8988T (cell line): ENCODE measurements at regions not wholly inside any gene's neighbourhood (a gene's known extent, or its start where the extent isn't known, plus 50 kb on each side); places are given as distances from the start of the nearest gene placed in this dataset.
"Not testable (repeated sequence)": the region's sequence is repeated elsewhere in the genome, so short reads cannot be mapped to it uniquely, and the experiment has no call there.

Experiments
- DNase-seq: peaks from one replicate; pipeline ENCODE4 v3.0.0; 2011

GRCh38 chr11:98456308-98456680 lies 564.5 kb upstream of the CNTN5 start:
- DNase-seq = no peak

- no peak for DNase-seq
Measured at GRCh38 chr11:98495016-98495415, 525.7 kb upstream of the CNTN5 start.

GRCh38 chr11:98495601-98496000 lies 525.1 kb upstream of the CNTN5 start:
- no peak for DNase-seq

GRCh38 chr11:98507208-98507607 lies 513.5 kb upstream of the CNTN5 start:
- DNase-seq = no peak

GRCh38 chr11:98512938-98513337 lies 507.8 kb upstream of the CNTN5 start:
- no peak for DNase-seq

- no peak for DNase-seq
Measured at GRCh38 chr11:98531576-98531975, 489.2 kb upstream of the CNTN5 start.

GRCh38 chr11:98536023-98536422 lies 484.7 kb upstream of the CNTN5 start:
- DNase-seq = no peak

- not testable (repeated sequence) for DNase-seq
Measured at GRCh38 chr11:98538358-98538757, 482.4 kb upstream of the CNTN5 start.

- DNase-seq = no peak
Measured at GRCh38 chr11:98545544-98546175, 475.1 kb upstream of the CNTN5 start.

- DNase-seq = no peak
Measured at GRCh38 chr11:98549571-98549970, 471.2 kb upstream of the CNTN5 start.

GRCh38 chr11:98559961-98560360 lies 460.8 kb upstream of the CNTN5 start:
- DNase-seq = no peak

GRCh38 chr11:98561252-98561651 lies 459.5 kb upstream of the CNTN5 start:
- no peak for DNase-seq

- no peak for DNase-seq
Measured at GRCh38 chr11:98561877-98562395, 458.8 kb upstream of the CNTN5 start.

GRCh38 chr11:98564233-98564632 lies 456.5 kb upstream of the CNTN5 start:
- no peak for DNase-seq

- no peak for DNase-seq
Measured at GRCh38 chr11:98564881-98565280, 455.9 kb upstream of the CNTN5 start.

- no peak for DNase-seq
Measured at GRCh38 chr11:98565311-98565710, 455.4 kb upstream of the CNTN5 start.

GRCh38 chr11:98566978-98567377 lies 453.8 kb upstream of the CNTN5 start:
- DNase-seq = no peak

- DNase-seq = no peak
Measured at GRCh38 chr11:98568013-98568412, 452.7 kb upstream of the CNTN5 start.

- no peak for DNase-seq
Measured at GRCh38 chr11:98572941-98573340, 447.8 kb upstream of the CNTN5 start.

GRCh38 chr11:98587884-98588283 lies 432.9 kb upstream of the CNTN5 start:
- no peak for DNase-seq

- no peak for DNase-seq
Measured at GRCh38 chr11:98589967-98590366, 430.8 kb upstream of the CNTN5 start.

GRCh38 chr11:98600103-98600502 lies 420.6 kb upstream of the CNTN5 start:
- DNase-seq = no peak

GRCh38 chr11:98600786-98601773 lies 419.7 kb upstream of the CNTN5 start:
- DNase-seq = no peak

GRCh38 chr11:98616098-98616655 lies 404.6 kb upstream of the CNTN5 start:
- DNase-seq = no peak
